ENCODE measurements at regions not wholly inside any gene's neighbourhood (a gene's known extent, or its start where the extent isn't known, plus 50 kb on each side); places are given as distances from the start of the nearest gene placed in this dataset.

- DNase-seq (ENCODE audit: low spot score) = no peak
Measured at GRCh38 chr5:28077291-28078240, 1039.2 kb upstream of the CDH9 start.

DNA sequence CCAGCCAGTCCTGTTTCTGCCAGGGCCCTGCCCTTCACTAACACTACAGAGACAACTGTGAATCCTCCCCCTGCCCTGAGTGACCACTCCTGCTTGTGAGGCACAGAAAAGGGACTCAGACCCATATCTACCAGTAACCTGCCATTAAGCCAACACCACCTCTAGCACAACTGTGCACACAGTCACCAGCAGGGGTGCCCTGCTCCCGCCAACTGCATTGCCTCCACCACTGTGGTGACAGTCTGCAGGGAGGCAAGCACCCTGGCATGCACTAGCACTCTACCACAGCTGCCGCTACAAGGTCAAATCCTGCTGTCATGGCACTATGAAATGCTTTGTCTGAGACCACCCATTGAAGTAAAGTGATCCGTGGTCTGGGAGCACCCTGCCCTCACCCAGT lies 1028.5 kb upstream of the CDH9 start:
- DNase-seq (ENCODE audit: low spot score) = no peak

GRCh38 chr5:28065656-28066055 lies 1027.3 kb upstream of the CDH9 start:
- no peak for DNase-seq (ENCODE audit: low spot score)

- no peak for DNase-seq (ENCODE audit: low spot score)
Measured at GRCh38 chr5:28046596-28046995, 1008.2 kb upstream of the CDH9 start.

- no peak for DNase-seq (ENCODE audit: low spot score)
Measured at GRCh38 chr5:28027851-28028250, 989.5 kb upstream of the CDH9 start.

- DNase-seq (ENCODE audit: low spot score) = no peak
Measured at GRCh38 chr5:28017178-28017577, 978.8 kb upstream of the CDH9 start.

- no peak for DNase-seq (ENCODE audit: low spot score)
Measured at GRCh38 chr5:28014779-28015178, 976.4 kb upstream of the CDH9 start.

DNA sequence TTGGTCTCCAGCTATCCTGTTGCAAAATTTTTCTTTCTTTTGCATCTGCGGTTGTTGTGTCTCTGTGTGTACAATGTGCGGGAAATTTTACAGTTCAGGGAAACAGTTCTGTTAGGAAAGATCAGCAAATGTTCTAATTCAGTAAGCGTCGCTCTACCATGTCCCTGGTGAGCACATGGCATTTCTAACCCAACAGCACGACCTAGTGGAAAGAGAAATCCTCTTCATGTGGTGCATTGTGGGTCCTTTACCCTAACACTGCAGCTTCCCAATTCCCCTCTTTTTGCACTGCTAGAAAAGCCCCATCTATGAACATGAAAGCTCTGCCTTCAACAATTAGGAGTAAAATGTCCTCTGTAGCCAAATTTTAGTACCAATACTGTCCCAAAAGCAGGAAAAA lies 974.2 kb upstream of the CDH9 start:
- DNase-seq (ENCODE audit: low spot score) = no peak

DNA sequence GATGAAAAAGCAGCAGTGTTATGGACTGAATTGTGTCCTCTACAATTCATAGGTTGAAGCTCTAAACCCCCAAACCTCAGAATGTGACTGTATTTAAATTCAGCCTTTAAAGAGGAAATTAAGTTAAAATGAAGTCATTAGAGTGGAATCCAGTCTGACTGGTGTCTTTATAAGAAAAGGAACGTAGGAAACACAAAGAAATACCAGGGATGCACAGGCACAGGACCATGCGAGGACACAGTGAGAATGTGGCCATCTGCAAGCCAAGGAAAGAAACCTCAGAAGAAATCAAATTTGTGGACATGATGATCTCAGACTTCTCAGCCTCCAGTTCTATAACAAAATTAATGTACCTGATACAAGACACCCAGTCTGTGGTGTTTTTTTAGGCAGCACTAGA lies 971.2 kb upstream of the CDH9 start:
- no peak for DNase-seq (ENCODE audit: low spot score)

DNA sequence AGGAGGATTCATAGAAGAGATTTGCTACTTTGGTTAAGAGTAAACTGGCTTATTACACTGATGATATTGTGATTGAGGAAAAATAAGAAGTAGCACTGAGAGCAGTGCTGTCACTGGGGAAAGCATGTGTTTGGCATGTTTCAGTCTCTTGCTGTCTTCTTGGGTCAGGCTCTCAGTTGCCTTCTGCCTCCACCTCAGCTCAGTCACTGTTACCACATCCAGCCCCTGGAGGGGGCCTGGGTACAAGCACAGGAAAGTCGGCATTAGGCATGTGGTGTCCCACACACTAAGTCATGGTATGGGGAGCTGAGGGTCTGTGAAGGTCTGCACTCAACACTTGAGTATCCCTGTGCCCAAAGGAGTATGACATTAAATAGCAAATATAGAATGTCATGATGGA lies 958.3 kb upstream of the CDH9 start:
- DNase-seq (ENCODE audit: low spot score) = no peak

- DNase-seq (ENCODE audit: low spot score) = no peak
Measured at GRCh38 chr5:27995867-27996266, 957.5 kb upstream of the CDH9 start.

DNA sequence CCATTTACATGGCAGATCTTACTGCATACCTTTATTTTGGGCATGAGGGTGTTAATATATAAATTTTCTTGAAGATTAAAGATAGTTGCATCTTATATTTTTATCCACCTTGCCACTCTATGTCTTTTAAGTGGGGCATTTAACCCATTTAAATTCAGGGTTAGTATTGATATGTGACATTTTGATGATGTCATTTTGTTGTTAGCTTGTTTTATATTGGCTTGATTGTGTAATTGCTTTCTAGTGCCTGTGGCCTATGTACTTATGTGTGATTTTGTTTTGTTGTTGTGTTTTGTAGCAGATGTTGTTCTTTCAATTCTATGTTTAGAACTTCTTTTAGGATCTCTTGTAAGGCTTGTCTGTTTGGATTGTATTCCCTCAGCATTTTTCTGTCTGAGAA lies 939.9 kb upstream of the CDH9 start:
- no peak for DNase-seq (ENCODE audit: low spot score)

DNA sequence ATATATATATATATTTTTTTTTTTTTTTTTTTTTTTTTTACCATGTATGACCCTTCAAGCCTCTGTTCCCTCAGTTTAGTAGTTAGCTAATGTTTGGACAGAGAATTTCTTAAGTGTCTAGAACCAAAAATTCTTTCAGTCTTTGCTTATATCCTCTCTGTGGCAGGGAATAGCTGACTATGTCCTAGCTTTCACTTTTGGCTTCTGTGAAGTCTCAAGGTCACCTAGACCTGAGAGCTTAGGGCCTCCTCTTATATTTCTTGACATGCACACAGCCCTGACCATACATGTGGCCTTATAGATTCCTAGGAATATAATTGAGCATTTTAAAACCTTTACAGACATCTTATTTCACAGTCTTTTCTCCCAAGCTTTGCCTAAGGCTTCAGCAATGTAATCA lies 930.8 kb upstream of the CDH9 start:
- DNase-seq (ENCODE audit: low spot score) = no peak

- DNase-seq (ENCODE audit: low spot score) = no peak
Measured at GRCh38 chr5:27963050-27963783, 924.8 kb upstream of the CDH9 start.

GRCh38 chr5:27962198-27962597 lies 923.8 kb upstream of the CDH9 start:
- no peak for DNase-seq (ENCODE audit: low spot score)

DNA sequence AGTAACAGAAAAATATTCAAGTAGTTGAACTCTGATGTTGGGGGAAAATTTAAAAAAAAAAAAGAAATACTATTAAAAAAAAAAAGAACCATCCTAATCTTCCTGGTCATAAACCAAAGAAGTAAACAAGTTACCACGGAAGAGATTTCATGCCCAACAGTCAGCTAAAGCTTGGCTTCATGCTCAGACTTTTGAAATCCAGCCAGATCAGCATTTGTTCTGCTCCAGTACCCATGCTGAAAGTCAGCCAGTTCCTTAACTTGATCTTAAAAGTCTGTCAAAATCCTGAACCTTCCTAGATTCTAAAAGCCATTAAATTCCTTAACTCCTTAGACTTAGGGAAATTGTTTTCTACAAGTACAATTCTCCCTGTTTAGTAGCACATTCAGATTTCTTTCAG lies 908.7 kb upstream of the CDH9 start:
- DNase-seq (ENCODE audit: low spot score) = no peak

DNA sequence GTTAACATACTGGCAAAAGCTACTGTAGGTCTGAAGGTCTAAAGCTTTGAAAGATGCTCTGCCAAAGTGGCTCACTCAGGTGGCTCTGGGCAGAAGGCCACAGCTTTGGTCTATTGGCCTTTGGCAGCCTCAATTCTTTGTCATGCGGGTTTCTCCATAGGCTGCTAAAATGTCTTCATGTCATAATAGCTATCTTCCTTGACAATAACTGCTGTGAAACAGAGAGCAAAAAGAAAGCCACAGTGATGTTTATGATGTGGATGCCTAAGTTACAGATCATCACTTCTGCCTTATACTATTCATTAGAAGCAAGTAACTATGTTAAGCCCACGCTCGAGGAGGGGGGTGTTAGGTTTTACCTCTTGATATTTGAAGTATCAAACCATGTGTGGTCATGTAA lies 906.1 kb upstream of the CDH9 start:
- no peak for DNase-seq (ENCODE audit: low spot score)

DNA sequence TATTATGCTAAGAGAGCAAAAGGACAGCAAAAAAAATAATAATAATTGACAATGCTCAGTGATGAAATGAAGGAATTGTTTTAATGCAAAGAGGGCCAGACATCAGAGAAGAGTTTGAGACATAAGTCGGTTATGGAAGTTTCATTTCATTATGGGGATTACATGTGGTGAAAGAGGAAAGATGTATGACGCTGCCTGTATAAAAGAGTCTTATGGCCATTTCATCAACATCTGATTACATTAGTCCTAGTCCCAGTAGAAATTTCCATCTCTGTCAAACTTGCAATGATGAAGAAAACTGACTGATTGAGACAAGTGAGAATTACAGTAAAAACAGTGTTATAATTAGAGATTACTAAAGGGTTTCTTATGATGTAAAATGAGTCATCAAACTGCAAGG lies 900.6 kb upstream of the CDH9 start:
- DNase-seq (ENCODE audit: low spot score) = no peak

GRCh38 chr5:27928060-27928459 lies 889.7 kb upstream of the CDH9 start:
- no peak for DNase-seq (ENCODE audit: low spot score)

GRCh38 chr5:27911216-27911615 lies 872.8 kb upstream of the CDH9 start:
- no peak for DNase-seq (ENCODE audit: low spot score)

- no peak for DNase-seq (ENCODE audit: low spot score)
Measured at GRCh38 chr5:27908341-27908740, 870.0 kb upstream of the CDH9 start.

- no peak for DNase-seq (ENCODE audit: low spot score)
Measured at GRCh38 chr5:27906931-27907601, 868.7 kb upstream of the CDH9 start.

Measured in mesenteric fat pad (tissue), 1 donor.